IMR-90 (cell line): ENCODE measurements at regions not wholly inside any gene's neighbourhood (a gene's known extent, or its start where the extent isn't known, plus 50 kb on each side); places are given as distances from the start of the nearest gene placed in this dataset.

Experiments
- ATAC-seq: fragments of 200-7000 bp; cut with Tn5 transposase; 2 replicates; pipeline ENCODE4 v1.9.1; 2020; ENCODE audit warnings: low read depth, mild to moderate bottlenecking, moderate library complexity
- BruUV-seq: library from RNA; stranded (reverse); fragments of 400-500 nt; replicated peaks from 2 replicates; lab custom pipeline; 2021; lab: Mats Ljungman, UMichigan
- CTCF ChIA-PET: fragments of 300-600 bp; formaldehyde crosslinking; extraction: SDS; loops from one replicate; lab custom pipeline; 2021; ENCODE audit warnings: antibody characterized with exemption; lab: Yijun Ruan, JAX
- POLR2A ChIA-PET: fragments of 300-600 bp; sonication (Branson Sonifier 250); formaldehyde crosslinking; loops from one replicate; lab custom pipeline; 2022; ENCODE audit warnings: antibody characterized with exemption; ENCODE audit not compliant: unreplicated experiment; lab: Charles Lee
- DNase-seq: peaks from one replicate; pipeline ENCODE4 v3.0.0; 2013
- H2AFZ ChIP-seq: replicated peaks from 2 replicates; pipeline ENCODE3; 2013; ENCODE audit warnings: low read length, mild to moderate bottlenecking; ENCODE audit not compliant: poor library complexity
- H2AK5ac ChIP-seq: 2 replicates; pipeline ENCODE4 v1.6.1; 2013; ENCODE audit warnings: low read depth, low read length, inconsistent platforms
- H2AK9ac ChIP-seq: replicated peaks from 2 replicates; pipeline ENCODE3; 2013; ENCODE audit warnings: mild to moderate bottlenecking, low read depth, low read length, moderate library complexity; ENCODE audit not compliant: poor library complexity
- H2BK120ac ChIP-seq: 2 replicates; pipeline ENCODE4 v1.6.1; 2013; ENCODE audit warnings: low read depth, low read length, inconsistent platforms
- H2BK15ac ChIP-seq: 3 replicates; pipeline ENCODE4 v1.6.1; 2013; ENCODE audit warnings: low read depth, low read length, inconsistent platforms
- H2BK20ac ChIP-seq: 2 replicates; pipeline ENCODE4 v1.6.1; 2013; ENCODE audit warnings: low read depth, mild to moderate bottlenecking, inconsistent platforms, low read length, moderate library complexity
- H2BK5ac ChIP-seq: 2 replicates; pipeline ENCODE4 v1.6.1; 2013; ENCODE audit warnings: mild to moderate bottlenecking, low read depth, low read length, inconsistent platforms; ENCODE audit not compliant: poor library complexity, severe bottlenecking
- H3K14ac ChIP-seq: replicated peaks from 2 replicates; pipeline ENCODE4 v1.6.1; 2013; ENCODE audit warnings: low read depth, low read length, inconsistent platforms
- H3K18ac ChIP-seq: 2 replicates; pipeline ENCODE4 v1.6.1; 2013; ENCODE audit warnings: low read depth, low read length, control low read depth
- H3K23ac ChIP-seq: 2 replicates; pipeline ENCODE4 v1.6.1; 2013; ENCODE audit warnings: low read depth, low read length, inconsistent platforms
- H3K27ac ChIP-seq: 2 replicates; pipeline ENCODE4 v1.5.1; 2013; ENCODE audit warnings: mild to moderate bottlenecking, control low read depth, low read length; ENCODE audit not compliant: insufficient read depth
- H3K27me3 ChIP-seq: 2 replicates; pipeline ENCODE4 v1.6.1; 2013; ENCODE audit warnings: low read length; ENCODE audit not compliant: control insufficient read depth, insufficient read depth
- H3K36me3 ChIP-seq: 2 replicates; pipeline ENCODE4 v1.6.1; 2013; ENCODE audit warnings: low read length, mixed read lengths; ENCODE audit not compliant: control insufficient read depth, insufficient read depth
- H3K4ac ChIP-seq: 2 replicates; pipeline ENCODE4 v1.6.1; 2013; ENCODE audit warnings: low read depth, low read length, inconsistent platforms
- H3K4me1 ChIP-seq: 2 replicates; pipeline ENCODE4 v1.6.1; 2013; ENCODE audit warnings: low read length, mixed read lengths; ENCODE audit not compliant: control insufficient read depth, insufficient read depth
- H3K4me2 ChIP-seq: 2 replicates; pipeline ENCODE4 v1.6.1; 2013; ENCODE audit warnings: low read depth, mild to moderate bottlenecking, control low read depth, low read length, moderate library complexity
- H3K4me3 ChIP-seq: 2 replicates; pipeline ENCODE4 v1.5.1; 2013; ENCODE audit warnings: low read depth, mild to moderate bottlenecking, control low read depth, low read length, moderate library complexity; ENCODE audit not compliant: insufficient read depth
- H3K56ac ChIP-seq: 2 replicates; pipeline ENCODE4 v1.6.1; 2013; ENCODE audit warnings: low read length, inconsistent platforms; ENCODE audit not compliant: insufficient read depth; ENCODE audit errors: extremely low read depth
- H3K79me1 ChIP-seq, 2 experiments: 2 replicates each; pipeline ENCODE4 v1.6.1; 2013; ENCODE audit warnings: low read length in 2 of 2, inconsistent platforms in 1 of 2, low read depth in 1 of 2
- H3K9ac ChIP-seq: 2 replicates; pipeline ENCODE4 v1.6.1; 2013; ENCODE audit warnings: low read depth, low read length, control low read depth
- H3K9me1 ChIP-seq: 2 replicates; pipeline ENCODE4 v1.6.1; 2013; ENCODE audit warnings: low read length, inconsistent platforms; ENCODE audit not compliant: insufficient read depth
- H3K9me3 ChIP-seq: 2 replicates; pipeline ENCODE4 v1.6.1; 2013; ENCODE audit warnings: low read length; ENCODE audit not compliant: control insufficient read depth, insufficient read depth
- H4K20me1 ChIP-seq: 2 replicates; pipeline ENCODE4 v1.6.1; 2013; ENCODE audit warnings: low read length, inconsistent platforms; ENCODE audit not compliant: insufficient read depth
- H4K5ac ChIP-seq: 2 replicates; pipeline ENCODE4 v1.6.1; 2013; ENCODE audit warnings: mild to moderate bottlenecking, low read depth, low read length, control low read depth
- H4K8ac ChIP-seq, 2 experiments: 2 replicates each; pipeline ENCODE4 v1.6.1; 2013; ENCODE audit warnings: low read depth in 2 of 2, low read length in 2 of 2, control low read depth in 1 of 2, inconsistent platforms in 1 of 2
- H4K91ac ChIP-seq: 2 replicates; pipeline ENCODE4 v1.6.1; 2013; ENCODE audit warnings: low read depth, low read length, inconsistent platforms; ENCODE audit not compliant: insufficient read depth
- CEBPB ChIP-seq: IDR thresholded peaks from 2 replicates; pipeline ENCODE4 v1.6.1; 2012; ENCODE audit warnings: low read depth, low read length, improper control_type of control experiment
- CHD1 ChIP-seq: IDR thresholded peaks from 2 replicates; pipeline ENCODE4 v1.6.1; 2012; ENCODE audit warnings: low read depth, low read length, improper control_type of control experiment
- CTCF ChIP-seq: conservative IDR thresholded peaks from 2 replicates; pipeline ENCODE4 v1.5.1; 2012; ENCODE audit warnings: mild to moderate bottlenecking, low read depth, low read length, improper control_type of control experiment
- FOS ChIP-seq: fragments of 150-350 bp; IDR thresholded peaks from 2 replicates; pipeline ENCODE4 v1.6.1; 2016; ENCODE audit warnings: low read depth, low read length
- MAFK ChIP-seq: IDR thresholded peaks from 2 replicates; pipeline ENCODE4 v1.6.1; 2012; ENCODE audit warnings: low read depth, low read length, improper control_type of control experiment
- MAZ ChIP-seq: IDR thresholded peaks from 2 replicates; pipeline ENCODE4 v1.6.1; 2012; ENCODE audit warnings: low read depth, mild to moderate bottlenecking, low read length, improper control_type of control experiment, moderate library complexity, borderline replicate concordance
- MXI1 ChIP-seq: IDR thresholded peaks from 2 replicates; pipeline ENCODE4 v1.6.1; 2012; ENCODE audit warnings: low read depth, mild to moderate bottlenecking, low read length, moderate library complexity, borderline replicate concordance
- NFE2L2 ChIP-seq: fragments of 150-350 bp; IDR thresholded peaks from 2 replicates; pipeline ENCODE4 v1.6.1; 2016; ENCODE audit warnings: low read depth, mild to moderate bottlenecking, low read length
- POLR2A ChIP-seq: IDR thresholded peaks from 2 replicates; pipeline ENCODE4 v1.6.1; 2012; ENCODE audit warnings: mild to moderate bottlenecking, low read depth, low read length
- RCOR1 ChIP-seq: IDR thresholded peaks from 2 replicates; pipeline ENCODE4 v1.6.1; 2012; ENCODE audit warnings: mild to moderate bottlenecking, low read length, improper control_type of control experiment; ENCODE audit not compliant: insufficient replicate concordance
- RFX5 ChIP-seq: IDR thresholded peaks from 2 replicates; pipeline ENCODE4 v1.8.0; 2012; ENCODE audit warnings: low read depth, mild to moderate bottlenecking, low read length, moderate library complexity
- USF2 ChIP-seq: fragments of 150-350 bp; IDR thresholded peaks from 2 replicates; pipeline ENCODE4 v1.6.1; 2017; ENCODE audit warnings: mild to moderate bottlenecking, antibody characterized with exemption, low read length, low read depth
- WGBS, 2 experiments: methylation state at CpG; one replicate each; pipeline versions ENCODE4 v1.1.5 to v1.1.7; 2013; ENCODE audit warnings: missing lambda C conversion rate in 2 of 2; ENCODE audit not compliant: insufficient read length in 1 of 2; ENCODE audit errors: extremely low coverage in 2 of 2; 5-methylcytosine and 5-hydroxymethylcytosine counted together
- dilution Hi-C: fragments of 300-500 bp; cut with HindIII; formaldehyde crosslinking; loops from one replicate; pipeline ENCODE4 v1.14.3; 2018; ENCODE audit warnings: low sequenced_read_pairs; ENCODE audit not compliant: unreplicated experiment
- in situ Hi-C: fragments of 300-500 bp; cut with MboI; formaldehyde crosslinking; loops from 3 replicates; pipeline ENCODE4 v1.14.3; 2019; ENCODE audit warnings: low sequenced_read_pairs, inconsistent platforms, mixed read lengths
- intact Hi-C: fragments of 100-400 bp; cut with micrococcal nuclease; formaldehyde crosslinking; loops from 2 replicates; pipeline ENCODE4 v1.10.0; 2022
- TF ChIP-seq, protein P1 (sequence below): fragments of 150-350 bp; IDR thresholded peaks from 2 replicates; pipeline ENCODE4 v1.6.1; 2016; ENCODE audit warnings: low read depth, mild to moderate bottlenecking, low read length, moderate library complexity, borderline replicate concordance

GRCh38 chr2:182638667-182639066 lies 77.4 kb upstream of the DNAJC10 start:
- H3K9me3 ChIP-seq = no peaks in the 10 kb centered on the region
- H4K91ac ChIP-seq = no peak overlapping the region
- no peak overlapping the region for H4K5ac ChIP-seq
- no peak overlapping the region for H3K4ac ChIP-seq
- WGBS, 2 experiments = no CpG with 5 or more reads among the region's 2 CpGs
- no peak overlapping the region for H4K8ac ChIP-seq
- BruUV-seq = no TSS peak
- H2AK9ac ChIP-seq = no peak overlapping the region
- no peaks in the 10 kb centered on the region for H4K20me1 ChIP-seq
- H3K56ac ChIP-seq = no peak overlapping the region
- ATAC-seq (no peak), DNase-seq (no peak)
- no peak overlapping the region for H3K18ac ChIP-seq
- intact Hi-C loops (no loop called here), in situ Hi-C loops (no loop called here), dilution Hi-C loops (no loop called here)
- no peak overlapping the region for H2BK5ac ChIP-seq
- ChIA-PET CTCF (interaction anchor here (0.7 to 1.4 kb wide), 2 partner anchors 11 to 1575 kb away, joined by 3 to 4 read pairs; no protein-coding TSS in a partner anchor), POLR2A (no interaction called here)
- no peak overlapping the region for H2BK120ac ChIP-seq
- H2AFZ ChIP-seq = no peak overlapping the region
- H3K9me1 ChIP-seq = no peaks in the 10 kb centered on the region
- no peak overlapping the region for H2AK5ac ChIP-seq
- no peaks in the 10 kb centered on the region for H3K4me1 ChIP-seq
- no peak overlapping the region for H2BK15ac ChIP-seq
- no peaks in the 10 kb centered on the region for H3K36me3 ChIP-seq
- H3K23ac ChIP-seq = no peak overlapping the region
- no peak overlapping the region for H3K9ac ChIP-seq
- H2BK20ac ChIP-seq = no peak overlapping the region
- no peak overlapping the region for H3K4me2 ChIP-seq
- H3K27ac ChIP-seq = no peak overlapping the region
- no peaks in the 10 kb centered on the region for H3K79me1 ChIP-seq
- TF ChIP-seq MAFK = no peak
- TF ChIP-seq CEBPB = no peak
- no peak for TF ChIP-seq USF2
- no peak for TF ChIP-seq POLR2A
- no peak for TF ChIP-seq FOS
- no peak for TF ChIP-seq CTCF
- TF ChIP-seq, protein P1, sequence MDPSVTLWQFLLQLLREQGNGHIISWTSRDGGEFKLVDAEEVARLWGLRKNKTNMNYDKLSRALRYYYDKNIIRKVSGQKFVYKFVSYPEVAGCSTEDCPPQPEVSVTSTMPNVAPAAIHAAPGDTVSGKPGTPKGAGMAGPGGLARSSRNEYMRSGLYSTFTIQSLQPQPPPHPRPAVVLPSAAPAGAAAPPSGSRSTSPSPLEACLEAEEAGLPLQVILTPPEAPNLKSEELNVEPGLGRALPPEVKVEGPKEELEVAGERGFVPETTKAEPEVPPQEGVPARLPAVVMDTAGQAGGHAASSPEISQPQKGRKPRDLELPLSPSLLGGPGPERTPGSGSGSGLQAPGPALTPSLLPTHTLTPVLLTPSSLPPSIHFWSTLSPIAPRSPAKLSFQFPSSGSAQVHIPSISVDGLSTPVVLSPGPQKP = no peak
- no peak for TF ChIP-seq MXI1
- TF ChIP-seq RCOR1 = no peak
- TF ChIP-seq CHD1 = no peak
- TF ChIP-seq RFX5 = no peak
- no peak for TF ChIP-seq MAZ
- no peak for TF ChIP-seq NFE2L2
- H3K27me3 ChIP-seq = no peaks in the 10 kb centered on the region
- no peak overlapping the region for H3K4me3 ChIP-seq
- H3K14ac ChIP-seq = no peak overlapping the region
